ENCODE measurements at regions not wholly inside any gene's neighbourhood (a gene's known extent, or its start where the extent isn't known, plus 50 kb on each side); places are given as distances from the start of the nearest gene placed in this dataset.

GRCh38 chr1:187696073-187696472, 867.3 kb downstream of the PLA2G4A start:
- TF ChIP-seq MAZ (IDR thresholded peaks at IDR 0.05; ENCODE audit: borderline replicate concordance, low read depth, low read length) (no peak), CTCF (IDR thresholded peaks at IDR 0.05) (no peak)

Measured in A549 (cell line).